ENCODE measurements at regions not wholly inside any gene's neighbourhood (a gene's known extent, or its start where the extent isn't known, plus 50 kb on each side); places are given as distances from the start of the nearest gene placed in this dataset.

DNA sequence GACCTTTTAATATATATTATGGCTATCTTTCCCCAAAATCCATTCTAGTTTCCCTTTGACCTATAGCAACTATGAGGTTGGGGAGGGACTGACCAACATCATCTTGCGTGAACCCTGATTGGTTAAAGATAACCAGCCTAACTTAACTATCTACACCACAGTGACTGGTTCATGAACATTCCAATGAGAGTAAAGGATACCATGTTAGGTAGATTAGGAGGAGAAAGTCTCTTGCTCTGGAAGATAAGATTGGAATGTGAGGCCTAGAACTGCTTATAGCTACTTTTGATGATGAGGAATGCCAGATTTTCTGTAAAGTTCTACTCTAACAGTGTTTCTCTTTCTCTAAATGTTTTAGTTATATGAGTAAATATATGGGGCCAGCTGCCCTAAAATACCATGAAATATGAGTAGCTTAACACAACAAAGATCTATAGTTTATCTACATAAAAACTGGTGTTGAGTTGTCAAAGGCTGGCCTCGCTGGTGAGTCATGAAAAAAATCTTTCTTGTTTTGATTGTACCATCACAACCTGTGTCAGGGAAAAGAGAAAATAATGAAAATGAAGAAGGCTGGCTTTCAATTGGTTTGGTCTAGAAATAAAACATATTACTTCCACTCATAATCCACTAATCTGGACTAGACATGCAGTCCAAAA lies 481.4 kb downstream of the NSUN3 start:
- H3K4me3 ChIP-seq = no peak overlapping the region
- no peak overlapping the region for H3K27ac ChIP-seq
- TF ChIP-seq POLR2A (IDR thresholded peaks at IDR 0.05) = no peak
- TF ChIP-seq, protein P1, sequence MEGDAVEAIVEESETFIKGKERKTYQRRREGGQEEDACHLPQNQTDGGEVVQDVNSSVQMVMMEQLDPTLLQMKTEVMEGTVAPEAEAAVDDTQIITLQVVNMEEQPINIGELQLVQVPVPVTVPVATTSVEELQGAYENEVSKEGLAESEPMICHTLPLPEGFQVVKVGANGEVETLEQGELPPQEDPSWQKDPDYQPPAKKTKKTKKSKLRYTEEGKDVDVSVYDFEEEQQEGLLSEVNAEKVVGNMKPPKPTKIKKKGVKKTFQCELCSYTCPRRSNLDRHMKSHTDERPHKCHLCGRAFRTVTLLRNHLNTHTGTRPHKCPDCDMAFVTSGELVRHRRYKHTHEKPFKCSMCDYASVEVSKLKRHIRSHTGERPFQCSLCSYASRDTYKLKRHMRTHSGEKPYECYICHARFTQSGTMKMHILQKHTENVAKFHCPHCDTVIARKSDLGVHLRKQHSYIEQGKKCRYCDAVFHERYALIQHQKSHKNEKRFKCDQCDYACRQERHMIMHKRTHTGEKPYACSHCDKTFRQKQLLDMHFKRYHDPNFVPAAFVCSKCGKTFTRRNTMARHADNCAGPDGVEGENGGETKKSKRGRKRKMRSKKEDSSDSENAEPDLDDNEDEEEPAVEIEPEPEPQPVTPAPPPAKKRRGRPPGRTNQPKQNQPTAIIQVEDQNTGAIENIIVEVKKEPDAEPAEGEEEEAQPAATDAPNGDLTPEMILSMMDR (IDR thresholded peaks at IDR 0.05) = no peak
- intact Hi-C loops (cut with DNase I) = no loop called here
- WGBS, 2 donors = 65 to 70% methylated on average over 2 of the region's 2 CpGs
- no peaks in the 10 kb centered on the region for H3K9me3 ChIP-seq
- no peaks in the 10 kb centered on the region for H3K4me1 ChIP-seq
- no peaks in the 10 kb centered on the region for H3K27me3 ChIP-seq
- no peak for DNase-seq
- H3K36me3 ChIP-seq = no peaks in the 10 kb centered on the region

DNA sequence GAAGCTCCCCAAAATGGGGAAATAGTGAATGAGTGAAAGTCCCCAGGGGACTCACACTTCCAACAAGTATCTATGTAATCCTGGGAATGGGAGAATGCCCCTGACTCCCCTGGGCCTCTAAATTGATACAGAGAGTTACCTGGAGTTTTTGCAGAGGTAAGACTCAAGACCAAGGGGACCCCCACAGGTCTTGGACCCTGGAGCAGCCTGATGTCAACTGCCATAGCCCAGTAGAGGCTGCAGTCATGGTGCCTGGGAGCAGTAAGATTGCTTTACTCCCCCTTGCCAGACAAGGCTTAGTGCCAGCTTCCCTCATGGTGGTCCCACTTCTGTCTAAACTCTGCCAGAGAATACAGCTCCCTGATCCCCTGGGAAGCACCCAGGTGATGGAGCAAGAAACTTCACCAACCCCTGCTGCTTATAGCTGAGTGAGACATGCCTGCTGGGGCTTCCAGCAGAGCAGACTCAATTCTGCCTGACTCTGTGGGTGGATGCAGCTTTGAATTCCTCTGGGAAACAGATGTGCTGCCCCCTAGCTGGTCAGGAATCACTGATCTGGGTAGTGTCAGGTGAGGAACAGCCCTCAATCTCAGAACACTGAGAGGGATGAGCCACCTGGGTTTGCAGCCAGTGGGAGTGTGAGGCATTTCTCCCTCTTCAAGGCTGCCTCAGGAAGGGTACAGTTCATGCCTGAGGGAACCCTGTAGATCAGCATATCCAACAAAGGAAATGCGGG lies 485.9 kb downstream of the NSUN3 start:
- Histone ChIP-seq H3K4me1 (no peaks in the 10 kb centered on the region), H3K27me3 (no peaks in the 10 kb centered on the region), H3K36me3 (no peaks in the 10 kb centered on the region), H3K4me3 (no peak overlapping the region), H3K27ac (no peak overlapping the region), H3K9me3 (peaks cover 0 to 7% (median 0%) of the 10 kb centered on the region in 3 donors)
- intact Hi-C loops (cut with DNase I) = no loop called here
- TF ChIP-seq POLR2A (IDR thresholded peaks at IDR 0.05) = no peak
- TF ChIP-seq, protein P1 (IDR thresholded peaks at IDR 0.05) = no peak
- WGBS, 2 donors = 0% methylated on average over 1 of the region's 1 CpG; no CpG with 5 or more reads in 1 of the 2 donors
- DNase-seq = no peak

DNA sequence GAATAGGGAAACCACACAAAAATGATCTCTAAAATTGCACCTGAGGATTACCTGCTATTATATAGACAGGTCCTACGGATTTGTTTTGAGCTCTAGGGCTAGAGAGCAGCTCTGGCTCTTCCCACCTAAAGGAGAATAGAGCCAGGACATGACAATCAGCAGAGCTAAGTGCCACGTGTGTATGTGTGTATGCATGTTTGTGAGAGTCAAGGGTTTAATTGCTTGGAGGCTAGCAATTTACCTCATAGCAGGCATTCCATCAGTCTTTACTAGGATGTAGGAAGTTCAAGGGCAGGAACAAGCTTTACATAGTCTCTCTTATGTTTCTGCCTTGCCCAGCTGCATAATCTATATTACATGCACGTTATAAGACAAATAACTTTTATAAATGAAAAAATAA lies 498.2 kb downstream of the NSUN3 start:
- no peaks in the 10 kb centered on the region for H3K4me1 ChIP-seq
- no peaks in the 10 kb centered on the region for H3K36me3 ChIP-seq
- WGBS, 2 donors = 30 to 52% methylated on average over 3 of the region's 3 CpGs
- no peak overlapping the region for H3K4me3 ChIP-seq
- TF ChIP-seq, protein P1 (IDR thresholded peaks at IDR 0.05) = no peak
- no peak overlapping the region for H3K27ac ChIP-seq
- no peak for DNase-seq
- intact Hi-C loops (cut with DNase I) = no loop called here
- no peaks in the 10 kb centered on the region for H3K27me3 ChIP-seq
- no peaks in the 10 kb centered on the region for H3K9me3 ChIP-seq

DNA sequence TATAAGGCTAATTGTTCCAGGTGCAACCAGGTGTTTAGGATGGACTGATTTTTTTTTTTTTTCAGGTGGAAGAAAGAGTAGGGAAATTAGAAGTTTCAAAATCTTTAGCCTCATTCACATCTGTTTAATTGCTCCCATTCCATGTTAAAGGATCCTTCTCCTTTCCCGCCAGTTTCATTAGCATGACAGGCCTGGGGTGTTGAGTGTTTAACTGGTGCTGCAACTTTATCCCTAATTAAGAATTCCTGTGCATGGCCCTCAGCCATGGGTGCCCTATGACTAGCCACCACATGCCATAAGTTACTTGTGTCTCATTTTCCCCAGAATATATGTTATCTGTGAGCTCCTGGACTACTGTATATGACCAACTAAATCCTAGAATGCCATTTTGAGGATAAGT lies 501.4 kb downstream of the NSUN3 start:
- no peak overlapping the region for H3K27ac ChIP-seq
- H3K36me3 ChIP-seq = no peaks in the 10 kb centered on the region
- no peak for TF ChIP-seq POLR2A (IDR thresholded peaks at IDR 0.05)
- TF ChIP-seq, protein P1 (IDR thresholded peaks at IDR 0.05) = no peak
- WGBS, 2 donors = 64 to 86% methylated on average over 1 of the region's 1 CpG
- H3K4me1 ChIP-seq = no peaks in the 10 kb centered on the region
- no peaks in the 10 kb centered on the region for H3K9me3 ChIP-seq
- H3K4me3 ChIP-seq = no peak overlapping the region
- intact Hi-C loops (cut with DNase I) = no loop called here
- DNase-seq = no peak
- H3K27me3 ChIP-seq = no peaks in the 10 kb centered on the region

DNA sequence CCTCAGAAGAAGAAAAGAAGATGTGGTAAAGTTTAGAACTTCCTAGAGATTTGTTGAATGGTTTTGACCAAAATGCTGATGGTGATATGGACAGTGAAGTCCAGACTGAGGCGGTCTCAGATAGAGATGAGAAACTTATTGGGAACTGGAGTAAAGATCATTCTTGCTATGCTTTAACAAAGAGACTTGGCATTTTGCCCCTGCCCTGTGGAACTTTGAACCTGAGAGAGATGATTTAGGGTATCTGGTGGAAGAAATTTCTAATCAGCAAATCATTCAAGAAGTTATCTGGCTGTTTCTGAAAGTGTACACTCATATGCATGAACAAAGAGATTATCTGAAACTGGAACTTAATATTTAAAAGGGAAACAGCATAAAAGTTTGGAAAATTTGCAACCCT lies 505.2 kb downstream of the NSUN3 start:
- DNase-seq = no peak
- Histone ChIP-seq H3K4me1 (no peaks in the 10 kb centered on the region), H3K27ac (no peak overlapping the region), H3K4me3 (no peak overlapping the region), H3K36me3 (no peaks in the 10 kb centered on the region), H3K27me3 (no peaks in the 10 kb centered on the region), H3K9me3 (no peaks in the 10 kb centered on the region)
- intact Hi-C loops (cut with DNase I) = no loop called here
- TF ChIP-seq, protein P1 (IDR thresholded peaks at IDR 0.05) = no peak
- no peak for TF ChIP-seq POLR2A (IDR thresholded peaks at IDR 0.05)
- 0% methylated on average over 1 of the region's 1 CpG for WGBS, 2 donors
